Heart left ventricle (tissue), 16 donors: ENCODE measurements at regions not wholly inside any gene's neighbourhood (a gene's known extent, or its start where the extent isn't known, plus 50 kb on each side); places are given as distances from the start of the nearest gene placed in this dataset.
"Not testable (repeated sequence)": the region's sequence is repeated elsewhere in the genome, so short reads cannot be mapped to it uniquely, and the experiment has no call there.

Experiments
- ATAC-seq, 4 donors: fragments of 200-7000 bp; cut with Tn5 transposase; one replicate each; pipeline ENCODE4 v1.9.1; 2020 to 2022; ENCODE audit warnings: moderate library complexity in 4 of 4, mild to moderate bottlenecking in 3 of 4, moderate number of reproducible peaks in 1 of 4
- DNase-seq, 5 donors: peaks; one replicate each; pipeline ENCODE4 v3.0.0-alpha.2; 2020
- H3K27ac ChIP-seq, 12 donors: fragments of 200-600 bp; sonication (generic) in 4 of 12; one replicate each; pipeline versions ENCODE4 v1.5.0 to v1.8.0; 2016 to 2022; ENCODE audit warnings: mild to moderate bottlenecking in 2 of 12
- H3K27me3 ChIP-seq, 9 donors: fragments of 200-600 bp; sonication (generic) in 2 of 9; one replicate each; pipeline versions ENCODE4 v1.5.1 to v1.8.0; 2016 to 2022; ENCODE audit warnings: mild to moderate bottlenecking in 3 of 9
- H3K36me3 ChIP-seq, 9 donors: fragments of 200-600 bp; sonication (generic) in 2 of 9; one replicate each; pipeline versions ENCODE4 v1.5.0 to v1.8.0; 2018 to 2022; ENCODE audit warnings: mild to moderate bottlenecking in 2 of 9
- H3K4me1 ChIP-seq, 12 donors: fragments of 200-600 bp; sonication (generic) in 4 of 12; one replicate each; pipeline versions ENCODE4 v1.5.0 to v1.8.0; 2016 to 2022; ENCODE audit warnings: mild to moderate bottlenecking in 3 of 12
- H3K4me3 ChIP-seq, 12 donors: fragments of 200-600 bp; sonication (generic) in 4 of 12; one replicate each; pipeline versions ENCODE4 v1.5.0 to v1.8.0; 2017 to 2022; ENCODE audit warnings: mild to moderate bottlenecking in 9 of 12, moderate library complexity in 4 of 12
- H3K9me3 ChIP-seq, 12 donors: fragments of 200-600 bp; sonication (generic) in 4 of 12; one replicate each; pipeline versions ENCODE4 v1.5.0 to v1.8.0; 2016 to 2022; ENCODE audit warnings: mild to moderate bottlenecking in 1 of 12
- CTCF ChIP-seq, 12 donors: fragments of 200-600 bp; sonication (generic) in 4 of 12; IDR thresholded peaks; one replicate each; pipeline versions ENCODE4 v1.5.0 to v1.8.0; 2018 to 2022; ENCODE audit warnings: antibody characterized with exemption in 12 of 12, mild to moderate bottlenecking in 5 of 12
- POLR2A ChIP-seq, 2 donors: fragments of 450-650 bp; IDR thresholded peaks; one replicate each; pipeline ENCODE4 v1.6.1; 2017; ENCODE audit warnings: antibody characterized with exemption in 2 of 2, mild to moderate bottlenecking in 2 of 2, moderate library complexity in 2 of 2
- WGBS, 4 donors: extraction: QIAGEN DNeasy Blood & Tissue Kit in 2 of 4; methylation state at CpG; one replicate each; pipeline versions ENCODE4 v1.1.5 to v1.1.7; 2013 to 2018; 5-methylcytosine and 5-hydroxymethylcytosine counted together
- intact Hi-C, 10 donors: fragments of 100-400 bp; cut with DNase I; formaldehyde crosslinking; loops; one replicate each; pipeline versions ENCODE4 v1.11.1 to v1.14.2; 2022
- donor health status: ischemic (EF 13 %, LVEDD 7.1; RV severe dilation, severe dysfunction).
- donor health status: healthy with polysubstance abuse.
- donor health status: DM: no; HTN: yes; CAD: no.
- donor health status: DM: no; HTN: no; CAD: no.
- donor health status: ischemic (EF 25% LVEDD 6.9; RV normal size, moderate dysfunction).
- donor health status: ischemic (EF 25% LVEDD 5.7; RV mildly dilated, moderate dysfunction).
- donor health status: healthy.
- donor health status: DM: yes; HTN: yes; CAD: no.
- donor health status: ischemic (EF 35%, LVEDD 5.7; RV mildly dilated, moderate dysfunction).
- donor health status: nonischemic (EF 11% LVEDD 7.7; RV severe dilation, severe dysfunction).
- donor health status: DM: yes; HTN: yes; CAD: no.
- donor health status: PGD.
- donor health status: ischemic (EF 29% LVEDD 5.4; RV normal size, mild dysfunction).
- donor health status: nonischemic (EF 23%, LVEDD 6.1; RV moderate dilation, normal function).

- DNase-seq (no peak), ATAC-seq (no peak)
- H3K4me3 ChIP-seq = no peak overlapping the region
- intact Hi-C loops = no loop called here
- WGBS, 4 donors = 95 to 99% (median 98%) methylated on average over 2 of the region's 2 CpGs
- H3K4me1 ChIP-seq = peaks cover 0 to 32% (median 11%) of the 10 kb centered on the region in 12 donors
- H3K27me3 ChIP-seq = no peaks in the 10 kb centered on the region
- no peaks in the 10 kb centered on the region for H3K9me3 ChIP-seq
- peak overlapping the region in 1 of 12 donors; percentile 24 for H3K27ac ChIP-seq
- H3K36me3 ChIP-seq = peaks cover 0 to 4% (median 0%) of the 10 kb centered on the region in 9 donors
- no peak for TF ChIP-seq POLR2A (IDR thresholded peaks at IDR 0.05)
- no peak for TF ChIP-seq CTCF (IDR thresholded peaks at IDR 0.05)
These were observed 87.0 kb downstream of the UTRN start for GRCh38 chr6:144372116-144372515.

- no peak for TF ChIP-seq CTCF (IDR thresholded peaks at IDR 0.05)
- TF ChIP-seq POLR2A (IDR thresholded peaks at IDR 0.05) = no peak
These were observed 87.8 kb downstream of the UTRN start for GRCh38 chr6:144372611-144373594.

GRCh38 chr6:144374525-144374924, 89.4 kb downstream of the UTRN start:
- H3K27me3 ChIP-seq, H3K4me3 ChIP-seq, DNase-seq, H3K36me3 ChIP-seq, ATAC-seq, H3K27ac ChIP-seq, H3K9me3 ChIP-seq, intact Hi-C loops: not testable (repeated sequence)
- 96 to 98% (median 97%) methylated on average over 12 of the region's 12 CpGs for WGBS, 4 donors
- H3K4me1 ChIP-seq = peaks cover 0 to 56% (median 29%) of the 10 kb centered on the region in 12 donors

More at GRCh38 chr6:144372611-144373594, 87.8 kb downstream of the UTRN start:
- H3K9me3 ChIP-seq = no peaks in the 10 kb centered on the region
- 82 to 89% (median 85%) methylated on average over 8 of the region's 8 CpGs for WGBS, 4 donors
- H3K27ac ChIP-seq = no peak overlapping the region
- ATAC-seq (no peak), DNase-seq (no peak)
- no peaks in the 10 kb centered on the region for H3K27me3 ChIP-seq
- intact Hi-C loops = no loop called here
- H3K4me3 ChIP-seq = no peak overlapping the region
- H3K4me1 ChIP-seq = peaks cover 0 to 40% (median 16%) of the 10 kb centered on the region in 12 donors
- peaks cover 0 to 4% (median 0%) of the 10 kb centered on the region in 9 donors for H3K36me3 ChIP-seq

- peak overlapping the region in 1 of 12 donors; percentile 4 for H3K27ac ChIP-seq
- intact Hi-C loops = loop anchor here in 1 of 10 donors (5.0 kb wide), 1 partner anchor 35 kb away; no protein-coding TSS in a partner anchor
These were observed 92.6 kb downstream of the UTRN start for GRCh38 chr6:144377586-144378210.

More at GRCh38 chr6:144377586-144378210, 92.6 kb downstream of the UTRN start:
- Histone ChIP-seq H3K9me3 (peaks cover 0 to 11% (median 0%) of the 10 kb centered on the region in 12 donors), H3K36me3 (no peaks in the 10 kb centered on the region), H3K4me1 (peaks cover 0 to 51% (median 25%) of the 10 kb centered on the region in 12 donors), H3K27me3 (no peaks in the 10 kb centered on the region), H3K4me3 (no peak overlapping the region)
- TF ChIP-seq POLR2A (IDR thresholded peaks at IDR 0.05) (no peak), CTCF (IDR thresholded peaks at IDR 0.05) (no peak)
- 26 to 43% (median 32%) methylated on average over 2 of the region's 2 CpGs for WGBS, 4 donors
- DNase-seq (no peak), ATAC-seq (peak in 3 of 4 donors; percentile 36 to 43 (median 42))
